GM23338 (cell line): ENCODE measurements at regions not wholly inside any gene's neighbourhood (a gene's known extent, or its start where the extent isn't known, plus 50 kb on each side); places are given as distances from the start of the nearest gene placed in this dataset.

Experiments
- ATAC-seq: fragments of 200-7000 bp; cut with Tn5 transposase; 3 replicates; pipeline ENCODE4 v1.9.1; 2020
- DNase-seq: peaks from one replicate; pipeline ENCODE4 v3.0.0-alpha.2; 2015; ENCODE audit warnings: low spot score
- H2AFZ ChIP-seq: fragments of 200-600 bp; sonication (generic); 2 replicates; pipeline ENCODE4 v1.8.0; 2016; ENCODE audit warnings: antibody characterized with exemption, mild to moderate bottlenecking, moderate library complexity
- H3F3A ChIP-seq: fragments of 200-600 bp; sonication (generic); replicated peaks from 2 replicates; pipeline ENCODE4 v1.8.0; 2017; ENCODE audit warnings: antibody characterized with exemption, mixed run types, low read depth
- H3K27ac ChIP-seq: fragments of 200-600 bp; sonication (generic); 2 replicates; pipeline ENCODE4 v1.6.1; 2016; ENCODE audit warnings: low read depth
- H3K27me3 ChIP-seq: fragments of 200-600 bp; sonication (generic); 2 replicates; pipeline ENCODE4 v1.8.0; 2016; ENCODE audit warnings: mild to moderate bottlenecking, mixed run types, moderate library complexity; ENCODE audit not compliant: insufficient read depth
- H3K36me3 ChIP-seq: fragments of 200-600 bp; sonication (generic); 2 replicates; pipeline ENCODE4 v1.8.0; 2016; ENCODE audit warnings: mild to moderate bottlenecking; ENCODE audit not compliant: insufficient read depth
- H3K4me1 ChIP-seq: fragments of 200-600 bp; sonication (generic); 2 replicates; pipeline ENCODE4 v1.8.0; 2016; ENCODE audit warnings: mild to moderate bottlenecking, moderate library complexity; ENCODE audit not compliant: insufficient read depth
- H3K4me2 ChIP-seq: fragments of 200-600 bp; sonication (generic); 2 replicates; pipeline ENCODE4 v1.7.1; 2017; ENCODE audit warnings: mixed run types
- H3K4me3 ChIP-seq: fragments of 200-600 bp; sonication (generic); 2 replicates; pipeline ENCODE4 v1.6.1; 2016; ENCODE audit warnings: mixed run types
- H3K79me2 ChIP-seq: fragments of 200-600 bp; sonication (generic); replicated peaks from 2 replicates; pipeline ENCODE4 v1.8.0; 2017; ENCODE audit warnings: mild to moderate bottlenecking; ENCODE audit not compliant: insufficient read depth
- H3K9me2 ChIP-seq: fragments of 200-600 bp; sonication (generic); 2 replicates; pipeline ENCODE4 v1.8.0; 2017; ENCODE audit not compliant: insufficient read depth
- H4K20me1 ChIP-seq: fragments of 200-600 bp; sonication (generic); replicated peaks from 2 replicates; pipeline ENCODE4 v1.8.0; 2017; ENCODE audit warnings: mild to moderate bottlenecking; ENCODE audit not compliant: insufficient read depth
- H3K27ac Mint-ChIP-seq: 2 replicates; pipeline ENCODE4 v1.8.0; 2020; ENCODE audit warnings: inconsistent platforms, mild to moderate bottlenecking, moderate library complexity, mixed read lengths
- H3K27me3 Mint-ChIP-seq: 3 replicates; pipeline ENCODE4 v1.8.0; 2022; ENCODE audit warnings: low read depth, mild to moderate bottlenecking, moderate library complexity, mixed read lengths, inconsistent platforms; ENCODE audit not compliant: insufficient read depth, poor library complexity
- H3K36me3 Mint-ChIP-seq: 3 replicates; pipeline ENCODE4 v1.8.0; 2021; ENCODE audit warnings: low read depth, mild to moderate bottlenecking, inconsistent platforms, moderate library complexity, mixed read lengths
- H3K4me1 Mint-ChIP-seq: 3 replicates; pipeline ENCODE4 v1.8.0; 2020; ENCODE audit warnings: mild to moderate bottlenecking, inconsistent platforms, mixed read lengths
- H3K4me3 Mint-ChIP-seq: 3 replicates; pipeline ENCODE4 v1.8.0; 2021; ENCODE audit warnings: moderate library complexity, mild to moderate bottlenecking, inconsistent platforms, mixed read lengths
- H3K9me3 Mint-ChIP-seq: 3 replicates; pipeline ENCODE4 v1.8.0; 2020; ENCODE audit warnings: moderate library complexity, mild to moderate bottlenecking, inconsistent platforms, mixed read lengths
- CREB1 ChIP-seq: fragments of 250-450 bp; sonication (Bioruptor Pico); IDR thresholded peaks from 2 replicates; pipeline ENCODE4 v1.5.0; 2020; ENCODE audit warnings: low read depth, mild to moderate bottlenecking, moderate library complexity
- CTCF ChIP-seq, 2 experiments: fragments of 200-600 bp in 1 of 2; sonication (generic) in 1 of 2; conservative IDR thresholded peaks; 2 replicates each; pipeline versions ENCODE4 v1.5.1 to v1.6.1; 2016 to 2017; ENCODE audit warnings: antibody characterized with exemption in 2 of 2, low read depth in 2 of 2, mild to moderate bottlenecking in 2 of 2, moderate library complexity in 1 of 2
- EZH2 ChIP-seq: fragments of 200-600 bp; sonication (generic); IDR thresholded peaks from one replicate; pipeline ENCODE4 v1.8.0; 2017; ENCODE audit warnings: antibody characterized with exemption, mild to moderate bottlenecking, low read depth; ENCODE audit not compliant: unreplicated experiment
- EZH2phosphoT487 ChIP-seq: fragments of 200-600 bp; sonication (generic); IDR thresholded peaks from one replicate; pipeline ENCODE4 v1.8.1; 2018; ENCODE audit warnings: antibody characterized with exemption; ENCODE audit not compliant: unreplicated experiment
- NANOG ChIP-seq: IDR thresholded peaks from 2 replicates; pipeline ENCODE4 v1.6.1; 2016; ENCODE audit warnings: antibody characterized with exemption, borderline replicate concordance
- POLR2AphosphoS5 ChIP-seq: IDR thresholded peaks from 2 replicates; pipeline ENCODE4 v1.6.1; 2016; ENCODE audit warnings: antibody characterized with exemption, low read depth
- REST ChIP-seq: IDR thresholded peaks from one replicate; pipeline ENCODE4 v1.6.1; 2018; ENCODE audit warnings: antibody characterized with exemption; ENCODE audit not compliant: unreplicated experiment
- STAT1 ChIP-seq: IDR thresholded peaks from one replicate; pipeline ENCODE4 v1.6.1; 2016; ENCODE audit warnings: antibody characterized with exemption; ENCODE audit not compliant: unreplicated experiment
- ZNF114 ChIP-seq: fragments of 250-450 bp; sonication (Bioruptor Pico); IDR thresholded peaks from 2 replicates; pipeline ENCODE4 v1.5.0; 2020; ENCODE audit warnings: mild to moderate bottlenecking, moderate library complexity
- ZNF331 ChIP-seq: fragments of 250-450 bp; sonication (Bioruptor Pico); IDR thresholded peaks from 2 replicates; pipeline ENCODE4 v1.5.0; 2020; ENCODE audit warnings: low read depth, mild to moderate bottlenecking, moderate library complexity
- ZNF462 ChIP-seq: fragments of 250-450 bp; sonication (Bioruptor Pico); IDR thresholded peaks from 2 replicates; pipeline ENCODE4 v1.5.0; 2020; ENCODE audit warnings: mild to moderate bottlenecking, moderate library complexity

- no peak for TF ChIP-seq REST
Observed at GRCh38 chr6:9985481-9985880, 429.4 kb downstream of the TFAP2A start (continued).

GRCh38 chr6:9984607-9985006, 430.3 kb downstream of the TFAP2A start:
- Histone ChIP-seq H3K9me2 (no peaks in the 10 kb centered on the region; the same call in none of the 2 replicates), H3K27ac (no peak overlapping the region), H3K4me2 (no peak overlapping the region), H3K4me1 (no peaks in the 10 kb centered on the region), H3K27me3 (no peaks in the 10 kb centered on the region), H3K79me2 (no peaks in the 10 kb centered on the region), H4K20me1 (no peaks in the 10 kb centered on the region), H3K4me3 (no peak overlapping the region), H2AFZ (no peak overlapping the region), H3F3A (no peaks in the 10 kb centered on the region), H3K36me3 (no peaks in the 10 kb centered on the region)
- DNase-seq, result no peak
- Mint-ChIP-seq H3K36me3 (peaks cover 5% of the 10 kb centered on the region; the same call in 2 of the 3 replicates), H3K27me3 (no peaks in the 10 kb centered on the region), H3K4me1 (peaks cover 2% of the 10 kb centered on the region; the same call in 2 of the 3 replicates), H3K27ac (no peak overlapping the region), H3K9me3 (peaks cover 7% of the 10 kb centered on the region), H3K4me3 (no peak overlapping the region)
- no peak for ATAC-seq
- TF ChIP-seq REST, result no peak
- no peak for TF ChIP-seq STAT1
- no peak for TF ChIP-seq EZH2
- no peak for TF ChIP-seq CREB1 (CRISPR knock-in tag)
- no peak for TF ChIP-seq POLR2AphosphoS5
- no peak for TF ChIP-seq ZNF331
- TF ChIP-seq ZNF462 (CRISPR knock-in tag), result no peak
- TF ChIP-seq CTCF (conservative IDR thresholded peaks at IDR 0.05; ENCODE audit: low read depth in 2 of 2), result no peak
- TF ChIP-seq EZH2phosphoT487, result no peak
- no peak for TF ChIP-seq NANOG
- TF ChIP-seq ZNF114, result no peak
